Activated CD8-positive, alpha-beta memory T cell treated with anti-CD3 and anti-CD28 coated beads, Interleukin-2, amount 10 ng/mL, durations not matched to agents 7 days and 5 days (primary cell): ENCODE measurements at regions not wholly inside any gene's neighbourhood (a gene's known extent, or its start where the extent isn't known, plus 50 kb on each side); places are given as distances from the start of the nearest gene placed in this dataset.

ENCODE experiments used
- ATAC-seq: fragments of 150-1000 bp; cut with Tn5 transposase; one replicate; pipeline ENCODE4 v1.10.0; 2021; ENCODE audit warnings: moderate library complexity
- CTCF ChIA-PET: fragments of 350-600 bp; sonication (Branson Sonifier 250); formaldehyde crosslinking; loops from one replicate; lab custom pipeline; 2021; ENCODE audit warnings: antibody characterized with exemption; lab: Charles Lee
- DNase-seq: peaks from one replicate; pipeline ENCODE4 v3.0.0-alpha.2; 2020
- H3K27ac Mint-ChIP-seq: one replicate; pipeline ENCODE4 v1.8.0; 2021; ENCODE audit warnings: mild to moderate bottlenecking, mixed read lengths
- H3K27me3 Mint-ChIP-seq: one replicate; pipeline ENCODE4 v1.8.0; 2021; ENCODE audit warnings: mixed read lengths
- H3K36me3 Mint-ChIP-seq: one replicate; pipeline ENCODE4 v1.8.0; 2021; ENCODE audit warnings: mild to moderate bottlenecking, mixed read lengths
- H3K4me1 Mint-ChIP-seq: one replicate; pipeline ENCODE4 v1.8.0; 2021; ENCODE audit warnings: mixed read lengths
- H3K4me3 Mint-ChIP-seq: one replicate; pipeline ENCODE4 v1.8.0; 2021; ENCODE audit warnings: mild to moderate bottlenecking, moderate library complexity, mixed read lengths
- H3K9me3 Mint-ChIP-seq: one replicate; pipeline ENCODE4 v1.8.0; 2022; ENCODE audit warnings: low read depth, mixed read lengths

DNA sequence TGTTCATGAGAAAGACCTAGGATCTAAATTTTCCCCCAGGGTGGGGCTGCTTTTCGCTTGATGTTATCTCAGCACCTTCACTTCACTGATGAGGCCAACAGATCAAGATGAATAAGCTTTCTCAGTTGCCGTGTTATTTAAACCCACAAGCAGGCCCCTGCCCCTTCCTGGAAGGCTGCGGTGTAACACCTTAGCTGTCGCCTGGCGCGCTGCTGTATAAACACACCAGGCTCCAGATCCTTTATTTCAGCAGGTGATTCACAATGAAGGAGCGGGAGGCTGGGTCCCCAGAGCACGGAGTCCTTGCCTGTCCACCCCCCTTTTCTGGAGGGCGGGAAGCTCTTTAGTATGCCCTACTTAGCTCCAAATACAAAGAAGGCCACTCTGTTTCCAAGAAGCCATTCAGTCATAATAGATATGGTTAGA, 515.4 kb downstream of the FUT8 start:
- no peaks in the 10 kb centered on the region for H3K9me3 Mint-ChIP-seq
- H3K4me1 Mint-ChIP-seq, result peaks cover 57% of the 10 kb centered on the region
- peak overlapping the region; percentile 27 for H3K4me3 Mint-ChIP-seq
- H3K27ac Mint-ChIP-seq, result peak overlapping the region; percentile 94
- H3K27me3 Mint-ChIP-seq, result no peaks in the 10 kb centered on the region
- ATAC-seq, result peak; percentile 95
- peaks cover 35% of the 10 kb centered on the region for H3K36me3 Mint-ChIP-seq
- DNase-seq, result peak; percentile 95
- CTCF ChIA-PET, result interaction anchor here (0.8 to 8.8 kb wide), 14 partner anchors 10 to 516 kb away, joined by 3 to 62 read pairs (median 5); partner anchors contain the start of gene FUT8

DNA sequence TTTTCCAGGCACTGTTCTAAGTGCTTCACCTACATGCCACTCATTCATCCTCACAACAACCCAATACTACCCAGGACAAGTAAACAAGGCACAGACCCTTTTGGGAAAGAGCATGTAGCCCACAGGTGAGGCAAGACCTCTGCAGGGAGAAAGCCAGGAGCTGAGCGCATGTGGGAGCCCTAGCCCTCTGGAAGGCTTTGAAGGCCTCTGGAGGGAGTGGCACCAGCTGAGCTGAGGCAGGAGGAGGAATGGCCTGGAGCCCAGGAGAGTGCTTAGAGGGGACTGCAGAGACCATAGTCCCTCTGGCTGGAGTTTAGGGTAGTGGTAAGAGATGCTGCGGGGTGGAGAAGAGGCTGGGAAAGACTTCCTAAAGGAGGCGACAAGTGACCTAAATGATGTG, 516.5 kb downstream of the FUT8 start:
- Mint-ChIP-seq H3K36me3 (peaks cover 36% of the 10 kb centered on the region), H3K4me3 (no peak overlapping the region)

DNA sequence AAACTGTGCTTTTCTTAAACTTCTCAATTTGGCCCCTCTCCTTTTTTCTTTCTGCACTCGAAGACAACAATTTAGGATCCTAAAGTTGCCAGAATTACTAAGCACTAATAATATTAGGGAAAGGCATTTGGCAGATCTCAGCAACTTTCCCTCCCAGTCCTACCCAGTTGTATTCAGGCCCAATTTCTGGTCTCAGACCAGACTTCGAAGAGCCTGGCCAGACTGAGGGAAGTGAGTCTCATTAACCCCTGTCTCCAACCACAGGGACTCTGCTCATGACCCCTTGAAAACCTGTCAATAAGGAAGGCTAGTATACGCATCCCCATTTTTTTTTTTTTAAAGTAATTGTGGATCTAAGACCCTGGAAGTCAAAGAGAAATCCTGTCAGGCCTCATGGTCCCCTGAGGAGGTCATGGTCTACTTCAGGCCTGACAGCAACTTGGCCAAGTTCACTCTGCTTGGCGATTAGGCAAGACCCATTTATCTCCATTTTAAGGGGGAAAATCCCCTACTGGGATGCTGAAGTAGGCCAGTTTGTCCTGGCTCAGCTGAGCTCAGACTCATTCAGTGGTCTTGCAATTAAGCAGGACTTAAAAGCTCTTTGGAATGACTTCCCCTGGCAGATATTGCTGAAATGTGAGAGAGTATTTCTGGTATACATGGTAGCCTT, 521.0 kb downstream of the FUT8 start:
- peaks cover 49% of the 10 kb centered on the region for H3K36me3 Mint-ChIP-seq
- peaks cover 46% of the 10 kb centered on the region for H3K4me1 Mint-ChIP-seq
- no peaks in the 10 kb centered on the region for H3K27me3 Mint-ChIP-seq
- H3K4me3 Mint-ChIP-seq, result no peak overlapping the region
- CTCF ChIA-PET, result no interaction called here
- no peak for DNase-seq
- peak overlapping the region; percentile 15 for H3K27ac Mint-ChIP-seq
- ATAC-seq, result no peak
- peaks cover 2% of the 10 kb centered on the region for H3K9me3 Mint-ChIP-seq

More for the DNA sequence above, 516.5 kb downstream of the FUT8 start:
- H3K27me3 Mint-ChIP-seq, result no peaks in the 10 kb centered on the region
- CTCF ChIA-PET, result interaction anchor here (0.6 to 8.8 kb wide), 4 partner anchors 14 to 51 kb away, joined by 3 to 62 read pairs (median 8); no protein-coding TSS in a partner anchor
- no peak for DNase-seq
- no peaks in the 10 kb centered on the region for H3K9me3 Mint-ChIP-seq
- H3K27ac Mint-ChIP-seq, result peak overlapping the region; percentile 94
- peaks cover 52% of the 10 kb centered on the region for H3K4me1 Mint-ChIP-seq
- ATAC-seq, result no peak

DNA sequence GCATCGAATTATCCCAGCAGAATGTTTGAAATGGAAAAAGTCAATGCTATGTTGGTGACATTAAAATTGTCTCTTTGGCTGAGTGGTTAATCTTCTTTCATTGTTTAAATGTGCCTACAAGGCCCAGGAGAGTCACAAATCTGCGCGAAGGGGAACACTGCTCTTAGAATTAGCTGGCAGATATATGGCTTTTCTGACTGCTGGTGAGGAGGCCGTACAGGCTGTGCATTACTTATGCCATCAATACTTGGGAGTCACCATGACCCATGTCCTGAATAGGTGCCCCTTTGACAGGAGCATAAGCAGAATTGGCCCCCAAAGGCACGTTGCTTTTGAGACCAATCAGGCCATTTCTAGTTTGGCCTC, 521.5 kb downstream of the FUT8 start:
- Mint-ChIP-seq H3K9me3 (peaks cover 2% of the 10 kb centered on the region), H3K36me3 (peaks cover 46% of the 10 kb centered on the region)

DNA sequence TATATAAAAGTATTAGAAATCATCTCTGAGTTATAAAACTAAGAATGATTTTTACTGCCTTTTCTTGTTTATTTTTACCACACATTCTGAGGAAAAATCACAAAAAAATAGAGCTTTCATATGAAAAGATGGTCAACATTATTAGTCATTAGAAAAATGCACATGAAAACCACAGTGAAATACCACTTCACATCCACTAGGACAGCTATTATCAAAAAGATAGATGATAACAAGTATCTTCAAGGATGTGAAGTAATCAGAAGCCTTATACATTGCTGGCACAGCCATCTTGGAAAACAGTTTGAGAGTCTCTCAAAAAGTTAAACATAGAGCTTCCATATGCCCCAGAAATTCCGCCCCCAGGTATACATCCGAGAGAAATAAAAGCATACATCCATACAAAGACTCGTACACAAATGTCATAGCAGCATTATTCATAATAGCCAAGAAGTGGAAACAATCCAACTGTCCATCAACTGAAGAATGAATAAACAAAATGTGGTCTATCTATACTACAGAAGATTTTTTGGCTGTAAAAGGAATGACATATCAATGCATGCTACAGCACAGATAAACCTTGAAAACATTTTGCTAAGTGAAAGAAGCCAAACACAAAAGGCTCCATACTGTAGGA, 523.9 kb downstream of the FUT8 start:
- Mint-ChIP-seq H3K4me1 (peaks cover 46% of the 10 kb centered on the region), H3K27ac (peak overlapping the region; percentile 82), H3K36me3 (peaks cover 43% of the 10 kb centered on the region), H3K9me3 (peaks cover 2% of the 10 kb centered on the region), H3K27me3 (no peaks in the 10 kb centered on the region), H3K4me3 (no peak overlapping the region)
- DNase-seq, result no peak
- CTCF ChIA-PET, result no interaction called here
- ATAC-seq, result no peak

More for the DNA sequence above, 521.5 kb downstream of the FUT8 start:
- Mint-ChIP-seq H3K27me3 (no peaks in the 10 kb centered on the region), H3K27ac (no peak overlapping the region), H3K4me1 (peaks cover 45% of the 10 kb centered on the region), H3K4me3 (no peak overlapping the region)
- no peak for ATAC-seq
- CTCF ChIA-PET, result no interaction called here
- no peak for DNase-seq

DNA sequence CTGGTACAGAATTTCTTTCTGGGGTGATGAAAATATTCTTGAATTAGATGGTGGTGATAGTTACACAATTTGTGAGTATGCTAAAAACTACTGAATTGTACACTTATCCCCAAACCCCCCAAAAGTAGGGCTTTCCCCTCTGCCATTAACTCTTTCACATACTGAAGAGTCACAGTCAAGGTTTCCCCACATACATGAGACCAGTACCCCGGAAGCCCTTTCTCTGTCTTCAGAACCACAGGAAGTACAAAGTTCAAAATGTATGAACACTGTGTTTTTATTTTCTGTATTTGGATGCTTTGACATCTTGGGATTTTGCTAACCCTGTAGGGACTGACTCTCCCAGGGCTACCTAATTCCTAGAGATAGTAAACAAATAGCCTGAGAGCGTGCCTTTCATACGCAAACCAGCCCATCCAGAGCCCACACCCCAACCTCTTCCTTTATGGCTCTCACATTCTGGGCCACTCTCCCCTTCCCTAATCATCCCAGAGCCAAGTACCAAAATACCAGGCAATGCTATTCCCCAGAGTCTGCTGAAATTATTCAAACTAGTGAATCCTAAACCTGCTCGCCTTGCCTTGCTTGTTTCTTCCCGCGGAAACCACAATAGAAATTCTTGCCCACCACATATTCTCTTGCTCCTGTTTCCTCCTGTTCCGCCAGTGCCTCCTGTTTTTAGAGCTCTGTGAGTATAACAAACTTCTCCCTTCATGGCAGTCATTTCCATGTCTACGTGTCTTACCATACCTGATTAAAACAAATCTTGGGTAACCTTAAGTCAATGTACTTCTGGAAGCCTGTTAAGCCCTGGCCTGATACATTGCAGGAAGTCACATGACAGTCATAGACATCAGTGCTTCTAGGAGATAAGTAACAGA, 524.8 kb downstream of the FUT8 start:
- Mint-ChIP-seq H3K4me1 (peaks cover 46% of the 10 kb centered on the region), H3K9me3 (peaks cover 2% of the 10 kb centered on the region), H3K36me3 (peaks cover 36% of the 10 kb centered on the region), H3K4me3 (peak overlapping the region; percentile 5), H3K27me3 (no peaks in the 10 kb centered on the region), H3K27ac (peak overlapping the region; percentile 82)
- ATAC-seq (peak; percentile 58), DNase-seq (no peak)
- CTCF ChIA-PET, result interaction anchor here (1.0 kb wide), 1 partner anchor 10 kb away, joined by 5 read pairs; no protein-coding TSS in a partner anchor

DNA sequence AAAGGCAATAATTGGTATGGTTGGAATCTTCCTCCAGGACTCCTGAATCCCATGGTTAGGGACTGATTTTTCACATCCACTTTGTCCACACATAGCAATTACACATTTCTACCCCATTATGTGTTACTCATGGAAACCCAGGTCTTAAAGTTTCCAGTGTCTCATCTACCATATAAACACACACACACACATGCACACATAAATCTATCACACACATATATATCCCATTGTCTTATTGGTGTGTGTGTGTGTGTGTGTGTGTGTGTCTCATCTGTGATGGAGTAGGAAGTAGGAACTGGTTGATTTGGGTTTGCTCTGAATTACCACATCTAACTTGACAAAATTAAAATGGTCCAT, 525.4 kb downstream of the FUT8 start:
- CTCF ChIA-PET, result interaction anchor here (0.9 to 1.0 kb wide), 2 partner anchors 10 to 12 kb away, joined by 3 to 5 read pairs; no protein-coding TSS in a partner anchor
- H3K4me3 Mint-ChIP-seq, result no peak overlapping the region
- peaks cover 34% of the 10 kb centered on the region for H3K36me3 Mint-ChIP-seq
- H3K4me1 Mint-ChIP-seq, result peaks cover 42% of the 10 kb centered on the region
- H3K27me3 Mint-ChIP-seq, result no peaks in the 10 kb centered on the region
- peaks cover 2% of the 10 kb centered on the region for H3K9me3 Mint-ChIP-seq
- ATAC-seq, result no peak
- H3K27ac Mint-ChIP-seq, result peak overlapping the region; percentile 82
- DNase-seq, result no peak

DNA sequence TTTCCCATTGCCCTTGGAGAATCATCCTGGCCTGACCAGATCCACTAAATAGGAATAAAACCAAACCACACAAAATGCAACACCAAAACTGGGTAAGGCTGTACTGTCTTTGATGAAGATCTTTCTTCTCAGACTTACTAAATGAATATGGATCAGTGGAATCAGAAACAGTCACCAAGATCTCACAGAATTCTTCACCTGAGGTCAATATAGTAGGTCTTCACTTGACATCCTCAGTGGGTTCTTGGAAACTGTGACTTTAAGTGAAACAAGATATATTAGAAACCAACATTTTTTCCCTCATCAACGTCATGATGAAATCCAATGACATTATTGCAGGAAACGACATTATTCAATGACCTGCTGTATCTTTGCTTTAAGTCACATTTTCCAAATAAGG, 526.2 kb downstream of the FUT8 start:
- Mint-ChIP-seq H3K9me3 (peaks cover 2% of the 10 kb centered on the region), H3K4me1 (peaks cover 47% of the 10 kb centered on the region), H3K27ac (peak overlapping the region; percentile 82), H3K27me3 (no peaks in the 10 kb centered on the region), H3K4me3 (no peak overlapping the region), H3K36me3 (peaks cover 30% of the 10 kb centered on the region)
- CTCF ChIA-PET, result interaction anchor here (0.9 to 3.6 kb wide), 2 partner anchors 11 kb away, joined by 3 to 13 read pairs; no protein-coding TSS in a partner anchor
- DNase-seq (no peak), ATAC-seq (peak; percentile 18)

DNA sequence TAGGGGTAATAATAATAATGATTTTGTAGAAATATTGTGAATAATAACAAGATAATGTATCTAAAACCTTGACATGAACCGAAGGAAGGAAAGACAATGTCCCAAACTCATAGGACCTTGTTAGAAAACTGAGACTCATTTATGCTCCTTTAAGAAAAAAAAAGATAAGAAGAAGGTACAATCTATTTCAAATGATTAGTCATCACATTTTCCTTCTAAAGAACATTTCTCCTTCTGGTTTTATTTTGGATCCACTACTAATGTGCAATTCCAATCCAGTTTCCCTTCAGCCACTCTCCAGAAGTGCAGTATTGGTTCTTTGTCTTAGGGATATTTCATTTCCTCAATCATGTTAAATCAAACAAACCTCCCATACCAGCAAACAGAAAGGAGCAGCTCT, 526.7 kb downstream of the FUT8 start:
- CTCF ChIA-PET, result interaction anchor here (1.0 to 3.6 kb wide), 3 partner anchors 10 to 19 kb away, joined by 3 to 13 read pairs (median 5); no protein-coding TSS in a partner anchor
- Mint-ChIP-seq H3K27me3 (no peaks in the 10 kb centered on the region), H3K9me3 (peaks cover 2% of the 10 kb centered on the region), H3K27ac (no peak overlapping the region), H3K4me1 (peaks cover 49% of the 10 kb centered on the region), H3K4me3 (no peak overlapping the region), H3K36me3 (peaks cover 27% of the 10 kb centered on the region)
- DNase-seq (no peak), ATAC-seq (no peak)

DNA sequence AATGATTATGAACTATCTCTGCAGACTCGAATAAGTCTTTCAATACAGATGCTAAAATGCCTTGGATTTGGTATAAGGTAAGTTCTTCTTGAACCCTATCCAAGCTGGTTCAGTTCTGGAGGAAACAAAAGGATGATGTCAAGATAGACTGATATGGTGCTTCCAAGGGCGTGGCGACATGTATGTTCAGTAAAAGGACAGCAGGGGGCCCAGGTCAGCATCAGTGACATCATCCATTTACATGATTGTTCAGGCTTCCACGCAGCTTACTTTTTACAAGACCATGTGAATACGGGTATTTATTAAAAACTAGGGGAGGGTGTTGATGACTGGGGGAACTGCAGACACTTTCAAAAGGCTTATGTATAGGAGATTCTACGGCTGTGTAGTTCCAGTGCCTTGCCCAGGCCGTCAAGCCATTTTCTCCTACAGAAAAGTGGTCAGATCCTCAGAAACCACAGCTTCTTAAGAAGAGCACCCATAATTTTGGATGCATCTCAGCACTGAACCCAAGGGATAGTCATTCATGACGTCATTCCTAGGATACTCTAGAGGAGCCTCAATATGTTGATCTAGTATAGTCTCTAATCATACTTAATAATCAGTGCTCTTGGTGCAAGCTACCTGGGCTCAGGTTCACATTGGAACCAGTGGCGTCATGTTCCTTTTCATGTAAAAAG, 527.7 kb downstream of the FUT8 start:
- peaks cover 2% of the 10 kb centered on the region for H3K9me3 Mint-ChIP-seq
- H3K4me3 Mint-ChIP-seq, result no peak overlapping the region
- DNase-seq (peak; percentile 50), ATAC-seq (peak; percentile 44)
- no peaks in the 10 kb centered on the region for H3K27me3 Mint-ChIP-seq
- CTCF ChIA-PET, result interaction anchor here (0.7 to 3.6 kb wide), 10 partner anchors 9 to 525 kb away, joined by 3 to 13 read pairs (median 4); no protein-coding TSS in a partner anchor
- H3K36me3 Mint-ChIP-seq, result peaks cover 24% of the 10 kb centered on the region
- H3K4me1 Mint-ChIP-seq, result peaks cover 46% of the 10 kb centered on the region
- no peak overlapping the region for H3K27ac Mint-ChIP-seq

DNA sequence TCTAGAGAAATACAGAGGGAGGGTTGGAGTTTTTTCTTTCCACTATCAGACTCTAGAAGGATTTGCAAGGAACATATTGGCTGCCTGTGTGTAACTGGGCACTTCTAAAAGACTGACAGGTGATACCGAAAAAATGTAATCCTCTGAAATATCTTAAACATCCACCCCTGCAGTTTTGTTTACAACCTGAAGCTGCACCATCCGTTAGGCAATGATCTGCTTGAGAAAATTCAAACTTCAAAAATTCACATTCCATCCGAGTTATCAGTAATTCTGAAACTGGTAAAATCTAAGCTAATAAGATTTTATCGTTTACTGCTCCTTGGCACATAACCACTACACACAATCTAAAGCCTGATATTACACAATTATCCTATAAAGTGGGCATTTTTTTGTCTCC, 528.6 kb downstream of the FUT8 start:
- Mint-ChIP-seq H3K36me3 (peaks cover 24% of the 10 kb centered on the region), H3K4me1 (peaks cover 46% of the 10 kb centered on the region), H3K27ac (no peak overlapping the region), H3K9me3 (peaks cover 2% of the 10 kb centered on the region), H3K27me3 (no peaks in the 10 kb centered on the region), H3K4me3 (no peak overlapping the region)
- ATAC-seq, result no peak
- DNase-seq, result no peak
- CTCF ChIA-PET, result interaction anchor here (0.9 to 3.6 kb wide), 7 partner anchors 9 to 526 kb away, joined by 3 to 13 read pairs (median 6); no protein-coding TSS in a partner anchor

DNA sequence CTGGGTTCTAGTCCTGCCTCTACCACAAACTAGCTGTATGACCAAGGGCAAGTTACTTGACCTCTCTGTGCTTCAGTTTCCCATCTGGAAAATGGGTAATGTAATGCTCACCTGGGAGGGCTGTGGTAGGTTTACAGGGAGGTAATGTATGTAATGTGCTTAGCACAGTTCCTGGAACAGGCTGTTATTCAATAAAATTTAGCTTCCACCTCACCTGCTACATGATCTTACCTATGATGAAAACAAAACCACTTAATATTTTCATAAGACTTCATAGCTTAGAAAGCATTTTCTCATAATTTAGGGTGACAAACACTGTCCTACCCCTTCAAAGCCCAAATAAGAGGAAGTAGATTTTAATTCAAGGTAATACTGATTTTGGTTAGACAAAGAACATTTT, 530.6 kb downstream of the FUT8 start:
- Mint-ChIP-seq H3K36me3 (peaks cover 10% of the 10 kb centered on the region), H3K27ac (no peak overlapping the region), H3K9me3 (no peaks in the 10 kb centered on the region), H3K4me1 (peaks cover 36% of the 10 kb centered on the region), H3K4me3 (no peak overlapping the region), H3K27me3 (no peaks in the 10 kb centered on the region)
- ATAC-seq (no peak), DNase-seq (no peak)
- CTCF ChIA-PET, result interaction anchor here (1.0 kb wide), 1 partner anchor 15 kb away, joined by 4 read pairs; no protein-coding TSS in a partner anchor
